ENCODE measurements at regions not wholly inside any gene's neighbourhood (a gene's known extent, or its start where the extent isn't known, plus 50 kb on each side); places are given as distances from the start of the nearest gene placed in this dataset.

DNA sequence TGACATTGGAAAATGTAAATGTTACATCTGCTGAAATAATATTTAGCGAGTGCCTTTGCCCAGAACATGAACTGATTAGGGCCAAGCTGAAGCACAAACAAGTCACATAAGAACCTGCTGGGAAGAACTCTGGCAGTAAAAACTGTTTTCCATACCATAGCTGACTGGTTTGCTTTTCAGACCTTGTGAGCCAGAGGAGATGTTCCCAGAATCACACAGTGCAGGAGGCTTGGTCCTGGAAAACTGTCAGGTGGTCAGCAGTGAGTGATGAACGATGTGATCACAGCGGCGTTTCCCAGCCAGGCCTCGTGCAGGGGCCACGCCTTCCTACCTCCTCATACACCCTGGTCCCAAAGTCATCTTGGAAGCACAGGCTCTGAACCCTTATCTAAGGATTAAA, 164.2 kb upstream of the EEPD1 start:
- TF ChIP-seq, protein P1, sequence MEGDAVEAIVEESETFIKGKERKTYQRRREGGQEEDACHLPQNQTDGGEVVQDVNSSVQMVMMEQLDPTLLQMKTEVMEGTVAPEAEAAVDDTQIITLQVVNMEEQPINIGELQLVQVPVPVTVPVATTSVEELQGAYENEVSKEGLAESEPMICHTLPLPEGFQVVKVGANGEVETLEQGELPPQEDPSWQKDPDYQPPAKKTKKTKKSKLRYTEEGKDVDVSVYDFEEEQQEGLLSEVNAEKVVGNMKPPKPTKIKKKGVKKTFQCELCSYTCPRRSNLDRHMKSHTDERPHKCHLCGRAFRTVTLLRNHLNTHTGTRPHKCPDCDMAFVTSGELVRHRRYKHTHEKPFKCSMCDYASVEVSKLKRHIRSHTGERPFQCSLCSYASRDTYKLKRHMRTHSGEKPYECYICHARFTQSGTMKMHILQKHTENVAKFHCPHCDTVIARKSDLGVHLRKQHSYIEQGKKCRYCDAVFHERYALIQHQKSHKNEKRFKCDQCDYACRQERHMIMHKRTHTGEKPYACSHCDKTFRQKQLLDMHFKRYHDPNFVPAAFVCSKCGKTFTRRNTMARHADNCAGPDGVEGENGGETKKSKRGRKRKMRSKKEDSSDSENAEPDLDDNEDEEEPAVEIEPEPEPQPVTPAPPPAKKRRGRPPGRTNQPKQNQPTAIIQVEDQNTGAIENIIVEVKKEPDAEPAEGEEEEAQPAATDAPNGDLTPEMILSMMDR (IDR thresholded peaks at IDR 0.05; ENCODE audit: insufficient read depth, low read length): no peak
- peak; percentile 35 for DNase-seq (ENCODE audit: low read depth)
- H3K4me3 ChIP-seq (ENCODE audit: low read depth, low read length): no peak overlapping the region

GRCh38 chr7:35991511-35992232, 161.4 kb upstream of the EEPD1 start:
- DNase-seq (ENCODE audit: low read depth): no peak
- TF ChIP-seq, protein P1 (IDR thresholded peaks at IDR 0.05; ENCODE audit: insufficient read depth, low read length): no peak

DNA sequence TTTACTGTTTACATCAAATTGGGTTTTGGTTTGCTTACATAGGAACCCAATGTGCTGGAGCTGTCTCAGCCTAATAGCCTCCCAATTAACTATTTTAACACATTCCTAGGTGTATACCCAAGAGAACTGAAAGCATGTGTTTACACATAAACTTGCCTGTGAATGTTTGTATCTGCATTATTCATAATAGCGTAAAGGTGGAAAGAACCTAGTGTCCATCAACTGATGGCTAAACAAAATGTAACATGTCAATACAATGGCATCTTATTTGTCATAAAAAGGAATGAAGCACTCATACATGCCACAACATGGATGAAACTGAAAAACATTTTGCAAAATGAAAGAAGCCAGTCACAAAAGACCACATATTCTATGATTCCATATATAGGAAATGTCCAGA, 160.6 kb upstream of the EEPD1 start:
- DNase-seq (ENCODE audit: low read depth): no peak
- H3K4me3 ChIP-seq (ENCODE audit: low read depth, low read length): no peak overlapping the region
- TF ChIP-seq, protein P1 (IDR thresholded peaks at IDR 0.05; ENCODE audit: insufficient read depth, low read length): no peak

More at GRCh38 chr7:35991511-35992232, 161.4 kb upstream of the EEPD1 start:
- H3K4me3 ChIP-seq (ENCODE audit: low read depth, low read length): no peak overlapping the region

GRCh38 chr7:35993113-35993512, 159.9 kb upstream of the EEPD1 start:
- TF ChIP-seq, protein P1 (IDR thresholded peaks at IDR 0.05; ENCODE audit: insufficient read depth, low read length): no peak
- no peak for DNase-seq (ENCODE audit: low read depth)
- H3K4me3 ChIP-seq (ENCODE audit: low read depth, low read length): no peak overlapping the region

GRCh38 chr7:35993676-35994606, 159.1 kb upstream of the EEPD1 start:
- TF ChIP-seq, protein P1 (IDR thresholded peaks at IDR 0.05; ENCODE audit: insufficient read depth, low read length): no peak
- no peak for DNase-seq (ENCODE audit: low read depth)
- H3K4me3 ChIP-seq (ENCODE audit: low read depth, low read length): no peak overlapping the region

- no peak for DNase-seq (ENCODE audit: low read depth)
Observed at GRCh38 chr7:35995334-35995733, 157.7 kb upstream of the EEPD1 start.

More at GRCh38 chr7:35995334-35995733, 157.7 kb upstream of the EEPD1 start:
- no peak overlapping the region for H3K4me3 ChIP-seq (ENCODE audit: low read depth, low read length)
- TF ChIP-seq, protein P1 (IDR thresholded peaks at IDR 0.05; ENCODE audit: insufficient read depth, low read length): no peak

Data from fibroblast of the aortic adventitia (primary cell).